RWPE2 (cell line): ENCODE measurements at regions not wholly inside any gene's neighbourhood (a gene's known extent, or its start where the extent isn't known, plus 50 kb on each side); places are given as distances from the start of the nearest gene placed in this dataset.

Experiments
- ATAC-seq: fragments of 200-7000 bp; cut with Tn5 transposase; 3 replicates; pipeline ENCODE4 v1.9.1; 2021; ENCODE audit warnings: low read depth
- DNase-seq: peaks from one replicate; pipeline ENCODE4 v3.0.0-alpha.2; 2020; ENCODE audit warnings: low spot score
- H3K27ac ChIP-seq: fragments of 450-650 bp; 2 replicates; pipeline ENCODE4 v1.5.1; 2017; ENCODE audit warnings: mild to moderate bottlenecking; ENCODE audit not compliant: poor library complexity, severe bottlenecking
- H3K27me3 ChIP-seq: fragments of 250-450 bp; sonication (Bioruptor Pico); 2 replicates; pipeline ENCODE4 v1.5.1; 2021; ENCODE audit warnings: mild to moderate bottlenecking, moderate library complexity; ENCODE audit not compliant: insufficient read depth, poor library complexity, severe bottlenecking
- H3K36me3 ChIP-seq: fragments of 250-450 bp; sonication (Bioruptor Pico); 2 replicates; pipeline ENCODE4 v1.5.1; 2020; ENCODE audit warnings: low read depth, mild to moderate bottlenecking, moderate library complexity
- H3K4me1 ChIP-seq: fragments of 250-450 bp; sonication (Bioruptor Pico); 2 replicates; pipeline ENCODE4 v1.5.1; 2021; ENCODE audit warnings: mild to moderate bottlenecking, moderate library complexity; ENCODE audit not compliant: insufficient read depth, poor library complexity, severe bottlenecking
- H3K4me3 ChIP-seq: fragments of 250-450 bp; sonication (Bioruptor Pico); 2 replicates; pipeline ENCODE4 v1.5.1; 2021; ENCODE audit warnings: mild to moderate bottlenecking, moderate library complexity; ENCODE audit not compliant: severe bottlenecking
- H3K9me3 ChIP-seq: fragments of 250-450 bp; sonication (Bioruptor Pico); 2 replicates; pipeline ENCODE4 v1.5.1; 2021; ENCODE audit warnings: mild to moderate bottlenecking, moderate library complexity; ENCODE audit not compliant: severe bottlenecking
- CTCF ChIP-seq: fragments of 450-650 bp; IDR thresholded peaks from one replicate; pipeline ENCODE4 v1.5.1; 2017; ENCODE audit warnings: mild to moderate bottlenecking, moderate library complexity; ENCODE audit not compliant: poor library complexity, severe bottlenecking

DNA sequence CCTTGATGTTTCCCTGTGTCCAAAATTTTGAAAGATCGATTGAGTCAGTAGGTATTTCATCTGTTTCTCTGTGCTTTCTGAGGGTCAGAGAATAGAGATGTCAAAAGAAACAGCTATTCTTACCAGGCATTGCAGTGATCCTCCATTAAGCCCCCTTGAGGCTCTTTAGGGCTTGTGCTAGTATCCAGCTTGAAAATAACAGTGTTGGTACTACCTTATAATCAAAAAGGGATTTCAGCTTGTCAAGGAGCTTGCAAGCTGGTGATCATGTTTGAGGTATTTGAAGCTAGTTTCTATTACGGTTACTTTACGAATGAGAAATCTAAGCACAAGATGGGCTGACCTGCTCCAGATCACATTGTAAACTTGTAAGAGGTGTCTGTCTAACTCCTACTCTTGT, 103.4 kb downstream of the EDEM1 start:
- ATAC-seq (no peak), DNase-seq (no peak)
- Histone ChIP-seq H3K36me3 (no peaks in the 10 kb centered on the region), H3K9me3 (no peaks in the 10 kb centered on the region), H3K27ac (no peak overlapping the region), H3K4me3 (no peak overlapping the region), H3K27me3 (no peaks in the 10 kb centered on the region), H3K4me1 (peaks cover 20% of the 10 kb centered on the region)
- no peak for TF ChIP-seq CTCF

DNA sequence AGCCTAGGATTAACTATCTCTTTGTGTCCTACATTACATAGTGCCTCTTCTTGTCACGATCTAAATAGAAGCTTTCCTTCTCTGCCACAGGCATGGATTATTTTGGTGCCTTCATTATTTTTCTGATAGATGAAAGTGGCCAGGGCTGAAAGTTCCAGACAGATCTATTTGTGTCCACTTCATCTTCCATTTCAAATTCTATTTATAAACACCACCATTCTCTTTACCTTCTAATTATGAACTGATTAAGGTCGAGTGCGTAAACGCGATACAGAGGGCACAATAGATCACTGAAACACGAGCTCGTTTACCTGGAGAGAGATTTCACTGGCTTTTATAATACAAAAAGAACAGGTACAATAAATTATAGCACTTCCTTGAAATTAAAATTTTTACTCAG, 105.0 kb downstream of the EDEM1 start:
- no peaks in the 10 kb centered on the region for H3K27me3 ChIP-seq
- no peaks in the 10 kb centered on the region for H3K36me3 ChIP-seq
- no peak for TF ChIP-seq CTCF
- DNase-seq (no peak), ATAC-seq (no peak)
- H3K27ac ChIP-seq: peak overlapping the region; percentile 94
- peaks cover 20% of the 10 kb centered on the region for H3K4me1 ChIP-seq
- H3K4me3 ChIP-seq: no peak overlapping the region
- no peaks in the 10 kb centered on the region for H3K9me3 ChIP-seq

DNA sequence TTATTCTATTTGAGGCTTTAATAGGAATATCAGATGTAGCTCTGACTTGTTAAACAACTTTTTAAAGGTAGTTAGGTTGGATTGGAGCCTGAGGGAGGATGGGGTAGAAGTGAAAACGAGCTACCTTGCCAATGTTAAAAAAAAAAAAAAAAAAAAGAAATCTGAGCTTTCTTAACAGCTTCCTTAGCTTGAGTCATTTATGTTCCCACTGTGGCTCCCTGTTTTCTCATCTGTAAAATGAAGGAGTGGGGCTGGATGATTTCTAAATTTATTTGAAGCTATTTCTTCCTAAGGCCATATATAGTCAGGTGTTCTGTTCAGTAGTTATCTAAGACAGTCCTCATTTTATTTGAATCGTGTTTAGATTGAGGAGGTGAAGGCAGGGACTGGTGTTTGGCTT, 105.7 kb downstream of the EDEM1 start:
- peaks cover 20% of the 10 kb centered on the region for H3K4me1 ChIP-seq
- DNase-seq (no peak), ATAC-seq (no peak)
- TF ChIP-seq CTCF: no peak
- H3K9me3 ChIP-seq: no peaks in the 10 kb centered on the region
- H3K4me3 ChIP-seq: no peak overlapping the region
- no peaks in the 10 kb centered on the region for H3K36me3 ChIP-seq
- H3K27ac ChIP-seq: peak overlapping the region; percentile 94
- H3K27me3 ChIP-seq: no peaks in the 10 kb centered on the region

GRCh38 chr3:5294356-5294755, 106.8 kb downstream of the EDEM1 start:
- ATAC-seq (peak; percentile 96), DNase-seq (no peak)
- Histone ChIP-seq H3K9me3 (no peaks in the 10 kb centered on the region), H3K27ac (peak overlapping the region; percentile 94), H3K4me1 (peaks cover 20% of the 10 kb centered on the region), H3K4me3 (no peak overlapping the region), H3K36me3 (no peaks in the 10 kb centered on the region), H3K27me3 (no peaks in the 10 kb centered on the region)
- TF ChIP-seq CTCF: no peak

DNA sequence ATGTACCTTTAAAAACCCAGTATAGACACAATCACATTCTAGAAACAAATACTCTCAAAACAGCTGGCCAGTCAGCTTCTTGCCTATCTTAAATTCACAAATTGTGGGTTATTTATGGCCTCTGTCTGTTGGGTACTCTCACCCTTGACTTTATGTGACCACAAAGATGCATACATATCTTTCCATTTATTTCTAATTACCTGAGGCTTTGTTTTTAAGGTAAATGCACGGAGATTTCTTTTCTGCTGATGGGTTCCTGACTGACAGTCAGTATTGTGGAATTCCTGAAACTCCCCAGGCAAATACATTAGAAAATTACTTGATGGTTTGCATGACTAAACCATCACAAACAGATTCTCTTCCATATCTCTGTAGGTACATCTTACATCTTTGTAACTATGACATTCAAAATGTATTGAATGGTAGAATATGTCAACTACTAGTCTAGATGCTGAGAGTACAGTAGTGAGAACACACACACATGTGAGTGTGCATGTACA, 107.7 kb downstream of the EDEM1 start:
- Histone ChIP-seq H3K36me3 (no peaks in the 10 kb centered on the region), H3K9me3 (no peaks in the 10 kb centered on the region), H3K27ac (peak overlapping the region; percentile 94), H3K4me3 (no peak overlapping the region), H3K27me3 (no peaks in the 10 kb centered on the region), H3K4me1 (peaks cover 20% of the 10 kb centered on the region)
- ATAC-seq (no peak; the same call in 2 of the 3 replicates), DNase-seq (no peak)
- TF ChIP-seq CTCF: no peak
